Activated CD4-positive, alpha-beta T cell treated with anti-CD3 and anti-CD28 coated beads, Interleukin-2, Interleukin-4, amounts not matched to agents 100 ng/mL and 50 ng/mL, durations not matched to agents 16 hours and 8 hours (primary cell): ENCODE measurements at regions not wholly inside any gene's neighbourhood (a gene's known extent, or its start where the extent isn't known, plus 50 kb on each side); places are given as distances from the start of the nearest gene placed in this dataset.
A peak's percentile ranks its signal among the peaks of the same experiment; 100 is the strongest.

Source experiments
- DNase-seq: peaks from one replicate; pipeline ENCODE4 v3.0.0-alpha.2; 2020; ENCODE audit warnings: low spot score

DNA sequence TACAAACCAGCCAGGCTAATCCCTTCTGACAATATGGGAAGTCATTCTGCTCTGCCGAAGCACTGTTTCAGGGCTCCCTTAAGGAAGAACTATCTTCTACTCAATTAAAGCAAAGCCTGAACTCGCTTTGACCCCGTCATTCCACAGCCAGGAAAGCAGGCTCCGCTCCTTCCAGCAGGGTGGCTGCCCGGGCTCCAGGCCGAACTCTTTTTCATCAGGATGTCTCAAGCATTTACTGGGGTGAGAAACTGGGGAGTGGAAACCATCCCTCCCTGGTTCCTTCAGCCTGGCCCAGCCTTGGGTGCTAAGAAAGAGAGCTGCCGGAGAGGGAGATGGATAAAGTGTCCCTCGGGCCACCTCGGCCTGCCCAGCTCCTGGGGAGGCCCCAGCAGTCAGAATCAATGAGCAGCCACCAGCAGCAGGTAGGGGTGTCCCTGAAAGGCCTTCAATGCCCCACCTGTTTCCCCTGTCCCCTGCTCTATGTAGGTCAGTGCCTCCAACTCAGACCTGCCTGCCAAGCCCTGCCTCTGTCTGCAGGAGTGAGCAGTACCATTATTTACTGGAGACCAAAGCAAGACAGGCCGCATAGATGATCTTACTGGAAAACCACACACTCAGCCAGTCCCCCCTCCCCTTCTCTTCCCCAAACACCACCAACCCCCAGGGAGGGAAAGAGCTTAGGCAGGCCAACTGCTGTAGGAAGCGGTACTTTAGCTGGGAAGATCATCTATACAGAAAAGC is 225.6 kb upstream of the TLE3 start:
- no peak for DNase-seq

DNA sequence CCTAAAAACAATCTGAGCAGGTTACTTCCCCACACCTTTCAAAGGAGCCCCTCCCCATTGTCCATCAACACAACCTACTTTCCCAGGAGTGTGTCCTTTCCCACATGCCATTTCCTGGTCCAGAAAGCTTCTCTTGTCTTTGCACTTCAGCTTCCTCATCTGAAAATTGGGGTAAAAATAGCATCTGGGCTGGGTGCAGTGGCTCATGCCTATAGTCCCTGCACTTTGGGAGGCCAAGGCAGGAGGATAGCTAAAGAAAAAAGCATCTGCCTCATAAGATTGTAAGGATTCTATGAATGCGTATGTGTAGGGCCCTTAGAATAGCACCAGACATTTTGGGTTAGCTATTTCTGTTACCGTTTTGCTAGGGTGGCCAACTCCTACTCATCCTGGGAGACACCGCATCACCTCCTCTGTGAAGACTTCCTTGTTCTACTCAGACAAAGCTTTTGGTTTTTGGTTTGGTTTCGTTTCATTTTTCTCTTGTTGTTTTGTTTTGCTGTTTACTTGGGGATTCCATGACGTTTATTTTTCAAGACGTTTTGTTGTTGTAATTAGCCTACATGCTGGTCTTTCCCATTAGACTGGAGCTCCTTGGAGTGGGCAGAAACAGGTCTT is 224.4 kb upstream of the TLE3 start:
- DNase-seq, result no peak

DNA sequence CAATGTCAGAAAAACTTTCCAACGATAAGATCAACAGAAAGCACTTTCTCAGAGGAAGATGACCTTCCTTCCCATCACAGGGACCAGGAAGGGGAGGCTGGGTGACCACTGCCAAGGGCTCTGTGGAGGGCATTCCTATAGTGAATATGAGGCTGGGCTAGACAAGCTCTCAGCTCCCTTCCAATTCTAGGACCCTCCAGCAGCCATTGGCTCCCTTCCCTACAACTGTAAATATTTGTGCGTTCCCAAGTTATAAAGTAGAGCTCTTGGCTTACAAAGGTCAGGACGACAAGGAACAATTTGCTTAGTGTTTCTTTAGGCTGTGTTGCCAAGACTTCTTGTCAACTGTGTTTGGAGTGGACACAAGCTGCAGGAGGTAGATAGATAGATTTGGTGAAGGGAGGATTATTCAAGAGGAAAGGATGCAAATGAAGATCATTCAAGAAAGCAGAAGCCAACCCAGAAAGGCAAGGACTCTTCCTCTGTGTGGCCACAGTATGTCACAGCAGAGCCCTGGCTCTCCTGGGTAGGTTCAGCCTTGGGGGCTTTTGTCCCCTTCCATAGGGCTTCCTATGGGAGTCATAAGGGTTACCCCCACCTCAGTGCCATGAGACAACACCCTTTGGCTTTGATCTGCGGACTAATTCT is 223.6 kb upstream of the TLE3 start:
- no peak for DNase-seq

DNA sequence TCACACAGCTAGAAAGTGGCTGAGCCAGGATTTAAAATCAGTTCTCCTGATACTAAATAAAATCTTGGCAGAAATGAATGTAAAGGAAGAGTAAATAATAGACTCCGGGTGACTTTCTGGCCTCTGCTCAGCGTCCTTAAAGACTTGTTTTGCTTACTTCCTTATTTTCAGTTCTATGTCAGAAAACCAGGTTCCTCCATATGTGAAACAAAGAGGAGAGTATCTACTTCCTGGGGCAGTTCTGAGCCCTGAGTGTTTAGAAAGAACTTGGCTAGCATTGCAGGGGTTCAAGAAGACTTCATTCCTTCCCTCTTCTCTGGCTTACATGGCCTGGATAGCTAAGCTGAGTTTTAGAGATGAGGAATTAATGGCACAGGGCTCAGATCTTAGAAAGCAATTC is 222.8 kb upstream of the TLE3 start:
- DNase-seq, result no peak

DNA sequence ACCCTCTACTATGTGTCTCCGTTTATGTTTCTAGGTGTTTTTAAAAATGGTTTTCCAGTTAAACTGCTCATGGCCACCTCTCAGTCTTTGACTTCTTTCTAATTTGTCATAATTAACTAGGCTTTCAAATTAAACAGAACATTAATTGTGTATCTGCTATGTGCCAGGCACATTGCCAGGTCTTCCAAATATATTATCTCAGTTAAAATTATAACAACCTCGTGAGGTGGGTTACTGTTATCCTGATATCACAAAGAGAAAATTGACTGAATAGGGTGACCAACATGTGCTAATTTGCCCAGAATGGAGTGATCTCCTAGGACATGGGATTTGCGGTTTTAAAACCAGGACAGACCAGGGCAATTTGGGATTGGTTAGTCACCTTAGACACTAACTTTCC is 222.4 kb upstream of the TLE3 start:
- DNase-seq, result no peak

DNA sequence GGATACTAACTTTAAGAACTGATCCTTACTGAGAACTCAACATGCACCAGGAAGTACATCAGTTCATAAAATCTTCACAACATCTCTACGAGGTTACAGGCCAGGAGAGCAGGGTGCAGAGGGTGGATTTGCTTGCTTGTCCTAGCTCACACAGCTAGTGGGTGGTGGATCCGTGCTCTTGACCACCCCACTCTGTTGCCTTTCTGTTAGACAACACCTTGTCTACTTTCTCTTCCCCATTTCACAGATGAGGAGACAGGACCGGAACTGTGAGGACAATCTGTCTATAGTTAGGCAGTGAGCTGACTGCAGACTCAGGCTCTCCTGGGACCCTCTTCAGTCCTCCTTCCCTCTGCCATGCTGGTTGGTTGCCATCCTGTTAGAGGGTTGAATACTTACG is 221.7 kb upstream of the TLE3 start:
- no peak for DNase-seq

DNA sequence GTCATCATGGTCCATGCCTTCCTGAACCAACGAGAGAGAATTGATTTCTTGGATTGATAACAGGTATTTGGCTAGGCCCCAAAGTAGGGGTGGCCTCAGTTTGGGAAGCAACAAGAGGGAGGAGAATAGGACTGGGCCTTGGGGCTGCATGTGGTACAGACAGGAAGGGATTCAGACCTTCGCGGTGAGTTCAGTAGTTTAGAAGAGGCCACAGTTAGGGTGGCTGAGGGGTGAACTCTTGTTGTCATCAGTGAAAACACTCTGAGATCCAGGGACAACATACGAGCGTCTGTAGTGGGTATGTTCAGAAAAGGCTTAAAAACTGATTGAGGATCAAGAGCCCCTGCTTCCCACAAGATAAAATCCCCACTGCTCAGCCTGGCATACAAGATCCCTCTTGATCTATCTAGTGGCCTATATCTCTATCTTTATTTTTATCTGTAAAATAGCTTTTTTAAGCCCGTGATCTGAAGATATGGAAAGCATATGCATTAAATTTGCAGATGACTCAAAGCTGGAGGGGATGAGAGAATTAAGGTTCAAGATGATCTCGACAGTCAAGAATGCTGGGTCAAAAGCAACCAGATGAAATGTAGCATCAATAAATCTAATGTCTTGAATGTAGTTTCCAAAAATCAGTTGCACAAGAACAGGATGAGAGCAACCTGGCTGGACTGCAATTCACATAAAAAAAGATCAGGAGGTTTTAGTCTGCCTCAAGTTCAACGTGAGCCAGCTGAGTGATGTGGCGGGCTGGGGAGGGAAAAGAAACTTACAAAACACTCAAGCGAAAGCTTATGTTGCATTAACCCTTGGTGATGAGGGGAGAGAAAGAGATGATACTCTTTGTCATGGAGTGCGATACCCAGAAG is 221.1 kb upstream of the TLE3 start:
- DNase-seq, result no peak

DNA sequence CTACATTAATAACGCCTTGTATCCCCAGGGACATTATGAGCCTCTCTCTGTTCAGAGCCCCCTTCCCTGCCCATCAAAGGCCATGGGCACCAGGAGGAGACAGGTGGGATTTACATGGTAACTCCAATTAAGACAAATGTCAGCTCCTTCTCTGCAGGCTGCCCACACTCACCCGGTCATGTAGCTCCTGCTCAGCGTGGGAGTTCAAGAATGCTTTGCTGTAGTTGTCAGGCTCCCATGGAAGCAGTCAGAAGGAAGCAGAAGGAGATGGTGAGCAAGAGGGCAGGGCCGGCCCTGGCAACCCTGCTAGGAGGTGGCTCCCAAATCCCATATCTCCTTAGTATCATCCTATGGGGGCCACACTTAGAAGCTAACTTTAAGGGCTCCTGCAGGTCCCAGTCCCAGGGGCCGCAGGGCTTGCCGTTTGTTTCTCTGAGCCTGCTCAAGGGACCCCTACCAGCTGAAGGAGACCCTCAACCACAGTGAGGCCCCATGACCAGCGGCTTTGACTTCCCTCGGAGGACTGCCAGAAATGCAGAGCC is 218.4 kb upstream of the TLE3 start:
- no peak for DNase-seq

DNA sequence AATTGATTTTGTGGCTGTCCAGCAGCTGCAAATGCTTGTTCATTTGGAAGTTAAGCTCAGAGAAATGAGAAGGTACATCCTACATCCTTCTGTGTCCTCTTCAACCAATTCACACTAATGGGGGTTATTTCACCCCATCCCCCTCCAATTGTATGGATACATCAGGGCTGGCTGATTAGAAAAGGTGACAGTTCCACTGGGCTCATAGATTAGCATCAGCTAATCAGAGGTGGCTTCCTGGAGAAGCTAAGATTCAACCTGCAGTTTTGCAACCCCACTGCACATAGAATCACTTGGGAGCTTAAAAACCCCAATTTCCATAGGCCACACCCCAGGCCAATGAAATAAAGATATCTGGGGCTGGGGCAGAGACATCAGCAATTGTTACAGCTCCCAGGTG is 217.7 kb upstream of the TLE3 start:
- DNase-seq, result no peak

DNA sequence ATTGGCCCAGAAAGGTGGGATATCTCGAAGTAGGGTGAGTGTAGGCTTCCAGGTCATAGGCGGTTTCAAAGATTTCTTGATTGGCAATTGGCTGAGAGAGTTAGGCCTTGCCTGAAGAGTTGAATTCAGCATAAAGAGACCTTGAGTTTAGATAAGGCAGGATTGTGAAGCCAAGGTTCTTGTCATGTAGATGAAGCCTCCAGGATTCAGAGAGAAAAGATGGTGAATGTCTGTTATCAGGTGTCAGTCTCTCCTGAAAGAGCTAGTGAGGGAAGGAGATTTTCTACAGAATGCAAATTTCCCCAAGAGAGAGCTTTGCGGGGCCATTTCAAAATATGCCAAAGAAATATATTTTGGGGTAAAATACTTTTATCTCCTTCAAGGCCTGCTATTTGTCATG is 217.0 kb upstream of the TLE3 start:
- DNase-seq, result no peak

DNA sequence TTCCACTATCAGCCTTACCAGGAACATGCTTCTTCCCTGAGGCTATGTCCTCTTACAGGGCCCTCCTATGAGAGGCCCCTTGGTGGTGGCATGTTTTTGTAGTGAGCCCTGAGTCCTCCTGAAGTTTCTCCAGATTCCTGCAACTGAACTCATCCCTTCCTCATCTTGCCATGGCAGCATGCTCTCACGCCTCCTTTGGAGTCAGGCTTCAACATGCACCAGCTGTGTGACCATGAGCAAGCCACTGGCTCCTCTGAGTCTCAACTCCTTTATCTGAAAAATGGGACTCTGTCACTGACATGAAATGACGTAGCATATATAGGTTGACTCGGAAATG is 216.3 kb upstream of the TLE3 start:
- DNase-seq, result no peak

DNA sequence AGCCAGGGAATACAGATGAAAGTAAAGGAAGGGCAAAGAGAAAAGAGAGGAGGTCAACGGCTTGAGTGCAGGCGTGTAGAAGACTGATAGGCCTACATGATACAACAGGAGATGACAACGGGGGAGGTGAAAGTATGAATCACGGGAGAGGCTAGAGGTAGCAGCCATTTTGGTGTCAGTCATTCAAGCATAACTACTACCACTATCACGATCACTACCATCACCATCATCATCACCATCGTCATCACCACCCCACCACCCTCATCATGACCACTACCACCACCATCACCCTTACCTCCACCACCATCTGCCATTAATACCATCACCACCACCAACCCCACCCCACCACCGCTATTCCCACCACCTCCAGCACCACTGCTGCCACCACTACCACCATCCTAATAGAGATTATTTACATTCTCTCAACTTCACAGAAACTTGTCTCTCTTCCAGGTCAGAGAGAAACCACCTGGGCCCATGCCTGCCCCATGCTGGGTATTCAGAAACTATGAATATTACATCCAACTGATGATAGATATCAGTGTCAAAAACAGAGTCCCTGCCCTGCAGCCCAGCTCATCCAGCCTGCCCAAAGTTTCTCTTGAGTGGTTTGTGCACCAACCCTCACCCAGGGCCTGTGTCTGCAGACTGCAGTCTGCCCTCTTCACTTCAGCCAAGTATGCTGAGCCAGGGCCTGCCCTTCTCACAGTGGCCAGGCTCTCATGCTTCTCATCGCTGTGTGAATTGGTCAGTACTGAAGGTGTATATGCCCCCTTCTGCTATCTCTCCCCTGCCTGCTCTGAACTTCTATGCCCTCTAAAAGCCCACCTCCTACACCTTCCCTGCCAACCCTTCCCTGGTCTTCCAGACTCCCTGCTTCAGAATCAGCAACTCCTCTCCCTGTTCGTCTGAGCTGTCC is 215.6 kb upstream of the TLE3 start:
- DNase-seq, result no peak

DNA sequence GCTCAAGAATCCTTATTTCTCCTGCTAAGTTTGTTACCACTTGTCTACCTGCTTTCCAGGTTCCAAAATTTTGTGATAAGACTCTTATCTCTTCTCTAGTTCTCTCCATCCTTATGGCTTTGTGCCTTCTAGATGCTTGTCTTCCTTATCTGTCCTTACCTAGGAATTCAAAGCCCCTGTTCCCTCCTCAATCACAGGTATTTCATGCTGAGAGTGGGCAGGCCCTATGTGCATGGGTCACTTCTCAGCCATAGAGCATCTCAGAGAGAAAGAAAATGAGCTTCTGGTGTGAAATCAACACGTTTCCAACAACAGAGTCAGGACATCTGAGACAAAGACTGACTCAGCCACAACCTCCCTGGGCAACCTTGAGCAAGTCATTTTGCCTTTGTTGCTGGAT is 214.1 kb upstream of the TLE3 start:
- no peak for DNase-seq

DNA sequence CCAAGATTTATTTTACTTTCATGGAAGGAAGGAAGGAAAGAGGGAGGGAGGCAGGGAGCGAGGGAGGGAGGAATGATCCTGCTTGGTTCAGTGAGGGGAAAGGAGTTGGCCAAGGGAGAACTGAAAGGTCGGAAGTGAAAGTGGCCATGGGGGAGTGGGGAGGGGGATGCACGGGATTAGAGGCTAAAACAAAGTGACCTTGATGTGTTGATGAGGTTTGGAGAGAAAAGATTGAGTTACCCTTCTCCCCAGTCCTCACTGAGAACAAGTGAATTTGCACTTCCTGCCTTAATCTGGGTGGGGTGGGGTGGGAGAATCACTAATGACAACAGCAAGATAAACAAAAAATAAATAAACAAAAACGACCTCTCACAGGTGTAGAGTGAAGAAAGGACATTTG is 212.0 kb upstream of the TLE3 start:
- no peak for DNase-seq

DNA sequence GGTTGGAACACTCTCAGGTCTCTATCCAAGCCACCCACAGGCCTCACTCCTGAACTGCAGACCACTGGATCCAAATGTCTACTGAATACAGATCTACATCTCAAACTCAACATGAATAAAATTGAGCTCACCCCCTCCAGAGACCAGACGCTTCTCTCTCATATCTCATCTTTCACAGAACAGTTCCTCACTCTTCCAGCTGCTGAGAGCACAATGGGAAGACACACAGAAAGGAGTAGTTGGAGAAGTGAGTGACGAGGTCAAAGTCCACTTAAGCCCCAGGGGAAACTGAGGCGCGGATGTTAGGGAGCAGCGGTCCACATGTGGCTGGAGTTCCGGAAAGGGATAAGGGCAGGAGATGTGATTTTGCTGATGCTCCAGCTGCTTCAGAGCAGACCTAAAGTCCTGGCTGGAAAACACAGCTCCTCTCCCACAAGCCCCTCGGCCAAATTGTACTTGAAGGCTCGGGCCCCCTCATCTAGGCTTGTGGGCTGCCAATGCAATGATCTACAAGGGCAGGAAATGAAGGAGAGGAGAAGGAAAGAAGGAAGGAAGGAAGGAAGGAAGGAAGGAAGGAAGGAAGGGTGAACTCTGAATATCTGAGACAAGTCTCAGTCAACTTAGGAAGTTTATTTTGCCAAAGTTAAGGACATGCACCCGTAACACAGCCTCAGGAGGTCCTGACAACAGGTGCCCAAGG is 211.2 kb upstream of the TLE3 start:
- no peak for DNase-seq

DNA sequence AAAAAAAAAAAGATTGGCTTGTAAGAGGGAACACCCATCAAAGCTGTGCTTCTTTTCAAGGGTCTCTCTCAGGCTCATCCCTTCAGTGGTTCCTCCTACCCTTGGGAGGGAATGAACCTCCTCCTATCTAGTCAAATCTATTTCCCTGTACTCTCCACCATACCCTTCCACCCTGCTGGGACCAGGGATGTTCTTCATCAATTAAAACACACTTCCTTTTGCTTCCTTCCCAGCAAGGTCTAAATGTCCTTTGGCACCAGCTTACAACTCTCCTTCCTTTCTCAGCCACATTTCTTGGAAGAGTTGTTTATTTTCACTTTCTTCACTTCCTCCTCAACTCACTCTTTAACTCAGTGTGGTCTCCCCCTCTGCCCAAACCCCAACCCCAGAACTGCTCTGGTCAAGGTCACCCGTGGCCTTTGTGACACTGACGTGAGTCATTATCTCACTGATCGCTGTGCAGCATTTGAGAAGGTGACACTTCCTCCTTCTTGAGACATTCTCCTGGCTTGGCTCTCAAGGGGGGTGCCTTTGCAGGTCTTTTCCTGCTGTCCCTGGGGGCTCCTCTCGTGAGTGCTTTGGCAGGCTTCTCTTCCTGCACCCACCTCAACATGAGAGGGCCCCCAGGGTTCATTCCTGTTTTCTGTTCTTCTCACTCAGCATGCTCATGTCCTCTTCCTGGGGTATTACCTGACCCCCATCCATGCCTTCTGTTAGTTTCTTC is 210.5 kb upstream of the TLE3 start:
- peak; percentile 33 for DNase-seq

DNA sequence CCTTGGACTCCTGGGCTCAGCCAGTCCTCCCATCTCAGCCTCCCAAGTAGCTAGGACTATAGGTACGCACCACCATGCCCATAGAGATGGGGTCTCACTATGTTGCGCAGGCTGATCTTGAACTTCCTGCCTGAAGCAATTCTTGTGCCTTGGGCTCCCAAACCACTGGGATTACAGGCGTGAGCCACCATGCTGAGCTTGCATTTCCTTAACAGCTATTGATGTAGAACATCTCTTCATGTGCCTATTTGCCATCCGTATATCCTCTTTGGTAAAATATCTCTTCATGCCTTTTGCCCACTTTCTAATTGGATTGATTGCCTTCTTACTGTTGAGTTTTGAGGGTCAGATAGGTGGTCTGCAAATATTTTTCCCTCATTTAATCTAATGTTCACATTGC is 208.9 kb upstream of the TLE3 start:
- DNase-seq, result no peak

DNA sequence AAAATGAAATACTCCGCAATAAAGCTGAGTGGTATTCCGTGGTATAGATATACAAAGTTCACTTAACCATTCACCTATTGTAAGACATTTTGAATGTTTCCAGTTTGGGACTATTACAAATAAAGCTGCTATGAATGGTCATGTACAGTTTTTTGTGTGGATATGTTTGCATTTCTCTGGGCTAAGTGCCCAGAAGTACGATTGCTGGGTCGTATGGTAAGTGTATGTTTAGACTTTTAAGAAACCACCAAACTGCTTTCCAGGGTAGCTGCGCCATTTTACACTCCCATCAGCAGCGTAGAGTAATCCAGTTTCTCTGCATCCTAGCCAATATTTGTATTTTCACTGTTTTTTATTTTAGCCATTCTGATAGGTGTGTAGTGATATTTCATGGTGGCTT is 208.4 kb upstream of the TLE3 start:
- no peak for DNase-seq

DNA sequence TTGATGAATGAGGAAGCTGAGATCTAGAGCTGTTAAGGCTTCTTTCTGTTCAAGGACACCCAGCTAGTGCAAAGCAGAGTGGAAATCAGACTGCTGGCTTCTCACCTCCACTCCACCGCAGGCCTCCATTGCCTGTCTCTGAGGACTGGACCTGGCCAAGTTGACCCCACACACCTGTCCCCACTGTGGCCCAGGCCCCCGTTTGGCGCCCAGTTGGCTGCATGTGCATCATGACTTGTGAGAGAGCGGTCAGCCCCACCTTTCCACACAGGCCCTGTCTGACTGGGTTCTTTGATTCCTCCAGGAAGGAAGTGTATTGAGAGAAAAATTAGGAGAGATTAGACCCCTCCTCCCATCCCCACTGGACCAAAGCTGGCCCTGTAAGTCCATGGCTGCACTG is 206.3 kb upstream of the TLE3 start:
- DNase-seq, result no peak

DNA sequence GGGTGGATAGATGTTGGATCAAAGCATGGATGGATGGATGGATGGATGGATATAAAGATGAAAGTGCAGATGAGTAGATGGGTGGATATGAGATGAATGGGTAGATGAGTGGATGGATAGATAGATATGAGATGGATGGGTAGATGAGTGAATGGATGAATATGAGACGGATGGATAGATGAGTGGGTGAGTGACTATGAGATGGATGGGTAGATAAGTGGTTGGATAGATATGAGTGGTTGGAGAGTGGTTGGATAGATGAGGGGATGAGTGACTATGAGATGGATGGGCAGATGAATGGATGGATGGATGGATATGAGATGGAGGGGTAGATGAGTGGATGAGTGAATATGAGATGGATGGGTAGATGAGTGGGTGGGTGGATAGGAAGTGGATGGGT is 204.6 kb upstream of the TLE3 start:
- DNase-seq, result no peak
